ENCODE measurements at regions not wholly inside any gene's neighbourhood (a gene's known extent, or its start where the extent isn't known, plus 50 kb on each side); places are given as distances from the start of the nearest gene placed in this dataset.

DNA sequence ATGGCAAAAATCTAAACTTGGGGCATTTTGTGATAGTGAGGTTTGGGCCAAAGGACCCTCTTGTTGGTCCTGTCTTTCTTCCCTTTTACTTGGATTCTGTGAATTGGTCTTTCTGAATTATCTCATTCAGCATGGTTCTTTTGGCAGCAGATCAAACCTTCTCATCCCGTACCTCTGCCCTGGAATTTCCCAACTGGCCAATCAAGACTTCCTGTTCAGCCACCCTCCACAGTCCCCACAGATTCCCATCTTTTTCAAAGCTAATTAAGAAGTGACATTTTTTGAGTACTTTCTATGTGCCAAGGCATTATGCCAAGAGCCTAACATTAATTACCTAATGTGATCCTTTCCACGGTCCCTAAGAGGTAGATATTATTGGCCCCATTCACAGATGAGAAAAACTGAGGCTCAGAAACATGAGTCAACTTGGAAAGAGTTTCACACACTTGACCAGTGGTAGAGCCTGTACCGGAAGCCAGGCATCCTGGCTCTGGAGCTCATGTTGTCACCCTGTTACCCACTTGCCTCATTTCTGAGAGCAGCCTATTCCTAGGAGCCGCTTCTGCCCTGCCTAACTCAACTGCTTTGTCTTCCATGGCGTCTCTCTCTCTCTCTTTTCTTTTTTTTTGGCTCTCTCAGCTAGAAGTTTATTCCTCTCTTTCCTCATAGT is 135.9 kb downstream of the C12orf75 start:
- TF ChIP-seq, protein P1, sequence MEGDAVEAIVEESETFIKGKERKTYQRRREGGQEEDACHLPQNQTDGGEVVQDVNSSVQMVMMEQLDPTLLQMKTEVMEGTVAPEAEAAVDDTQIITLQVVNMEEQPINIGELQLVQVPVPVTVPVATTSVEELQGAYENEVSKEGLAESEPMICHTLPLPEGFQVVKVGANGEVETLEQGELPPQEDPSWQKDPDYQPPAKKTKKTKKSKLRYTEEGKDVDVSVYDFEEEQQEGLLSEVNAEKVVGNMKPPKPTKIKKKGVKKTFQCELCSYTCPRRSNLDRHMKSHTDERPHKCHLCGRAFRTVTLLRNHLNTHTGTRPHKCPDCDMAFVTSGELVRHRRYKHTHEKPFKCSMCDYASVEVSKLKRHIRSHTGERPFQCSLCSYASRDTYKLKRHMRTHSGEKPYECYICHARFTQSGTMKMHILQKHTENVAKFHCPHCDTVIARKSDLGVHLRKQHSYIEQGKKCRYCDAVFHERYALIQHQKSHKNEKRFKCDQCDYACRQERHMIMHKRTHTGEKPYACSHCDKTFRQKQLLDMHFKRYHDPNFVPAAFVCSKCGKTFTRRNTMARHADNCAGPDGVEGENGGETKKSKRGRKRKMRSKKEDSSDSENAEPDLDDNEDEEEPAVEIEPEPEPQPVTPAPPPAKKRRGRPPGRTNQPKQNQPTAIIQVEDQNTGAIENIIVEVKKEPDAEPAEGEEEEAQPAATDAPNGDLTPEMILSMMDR (IDR thresholded peaks at IDR 0.05; ENCODE audit: extremely low read depth, missing control alignments), result no peak
- no peak for DNase-seq (ENCODE audit: low spot score)

DNA sequence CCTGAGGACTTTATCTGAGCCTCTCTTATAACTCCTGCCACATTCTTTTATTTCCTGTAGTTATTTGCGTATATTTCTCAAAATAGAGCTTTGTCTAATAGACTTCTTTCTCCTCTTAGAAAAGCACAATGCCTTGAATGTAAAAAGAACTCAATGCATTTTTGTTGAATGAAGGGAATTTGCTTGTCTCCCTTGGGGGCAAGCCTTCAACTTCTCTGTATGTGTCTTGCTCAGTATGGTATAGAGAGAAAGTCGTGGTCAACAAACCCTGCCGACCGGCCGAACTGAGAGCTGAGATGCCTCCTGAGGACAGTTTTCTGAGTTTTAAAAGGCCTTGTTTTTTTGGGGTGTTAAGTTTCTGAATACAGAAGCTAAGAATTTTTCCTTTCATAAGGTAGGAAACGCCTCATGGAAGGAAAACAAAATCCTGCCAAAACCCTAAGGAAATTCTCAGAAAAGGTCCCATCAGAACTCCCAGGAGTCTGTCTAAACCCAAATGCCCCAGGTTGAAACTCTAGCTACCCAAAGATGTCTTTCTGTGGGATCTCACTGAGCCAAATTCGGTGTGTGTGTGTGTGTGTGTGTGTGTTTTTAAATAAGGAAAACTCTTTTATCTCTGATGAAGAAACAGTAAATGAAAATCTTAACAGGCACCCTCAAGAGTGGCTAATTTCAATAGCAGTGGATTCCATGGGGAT is 136.6 kb downstream of the C12orf75 start:
- TF ChIP-seq, protein P1 (IDR thresholded peaks at IDR 0.05; ENCODE audit: extremely low read depth, missing control alignments), result no peak
- no peak for DNase-seq (ENCODE audit: low spot score)

- no peak for DNase-seq (ENCODE audit: low spot score)
- TF ChIP-seq, protein P1 (IDR thresholded peaks at IDR 0.05; ENCODE audit: extremely low read depth, missing control alignments), result no peak
These were observed 137.3 kb downstream of the C12orf75 start for GRCh38 chr12:105467710-105468366.

- no peak for DNase-seq (ENCODE audit: low spot score)
- TF ChIP-seq, protein P1 (IDR thresholded peaks at IDR 0.05; ENCODE audit: extremely low read depth, missing control alignments), result no peak
These were observed 138.0 kb downstream of the C12orf75 start for GRCh38 chr12:105468464-105468863.

DNA sequence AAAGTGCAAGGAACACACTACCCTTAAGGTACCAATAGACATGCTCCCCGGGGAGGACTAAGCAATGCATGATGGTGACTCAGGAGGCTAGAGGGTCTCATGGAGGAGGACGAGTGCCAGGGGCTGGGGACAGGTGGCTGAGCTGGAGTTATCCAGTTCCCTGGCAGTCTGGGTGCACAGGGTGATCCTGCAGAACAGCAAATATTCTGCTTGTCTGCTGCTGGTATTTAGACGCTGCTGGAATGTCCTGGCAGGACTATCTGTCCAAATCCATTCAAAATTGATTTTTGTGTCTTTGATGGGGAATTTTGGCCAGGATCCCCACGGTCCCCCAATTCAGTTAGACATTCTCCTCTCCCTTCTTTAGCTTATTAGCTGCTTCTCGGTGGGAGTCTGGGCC is 138.7 kb downstream of the C12orf75 start:
- DNase-seq (ENCODE audit: low spot score), result no peak
- TF ChIP-seq, protein P1 (IDR thresholded peaks at IDR 0.05; ENCODE audit: extremely low read depth, missing control alignments), result no peak

DNA sequence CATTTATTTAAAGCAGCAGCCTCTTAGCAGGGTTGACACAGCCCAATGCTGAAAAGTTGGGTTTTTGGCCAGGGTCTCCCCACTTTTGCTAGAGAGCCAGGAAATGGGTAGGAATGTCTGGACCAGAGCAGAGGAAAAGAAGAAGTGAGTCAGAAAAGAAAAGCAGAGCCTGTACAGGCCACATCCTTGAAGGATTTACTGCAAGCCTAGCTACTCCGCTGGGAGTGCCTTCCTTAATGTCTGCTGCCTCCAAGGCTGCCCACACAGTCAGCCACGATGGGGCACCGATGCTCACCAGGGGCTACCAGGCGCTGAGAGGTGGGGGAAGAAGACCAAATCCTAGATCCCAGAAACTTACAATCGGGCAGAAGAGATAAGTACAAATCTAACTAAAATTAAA is 139.2 kb downstream of the C12orf75 start:
- TF ChIP-seq, protein P1 (IDR thresholded peaks at IDR 0.05; ENCODE audit: extremely low read depth, missing control alignments), result no peak
- no peak for DNase-seq (ENCODE audit: low spot score)

- TF ChIP-seq, protein P1 (IDR thresholded peaks at IDR 0.05; ENCODE audit: extremely low read depth, missing control alignments), result no peak
- no peak for DNase-seq (ENCODE audit: low spot score)
These were observed 139.6 kb downstream of the C12orf75 start for GRCh38 chr12:105470102-105470501.

Measured in GM20000 (cell line).